Muscle layer of duodenum (tissue), 2 donors: ENCODE measurements at regions not wholly inside any gene's neighbourhood (a gene's known extent, or its start where the extent isn't known, plus 50 kb on each side); places are given as distances from the start of the nearest gene placed in this dataset.

Experiments used
- H3K27ac ChIP-seq: one replicate; pipeline ENCODE4 v1.7.0; 2013; ENCODE audit warnings: mild to moderate bottlenecking, low read length
- H3K27me3 ChIP-seq: one replicate; pipeline ENCODE4 v1.7.0; 2013; ENCODE audit warnings: low read depth, mild to moderate bottlenecking, control low read depth, low read length
- H3K36me3 ChIP-seq, 2 donors: one replicate each; pipeline ENCODE4 v1.7.0; 2013; ENCODE audit warnings: low read length in 2 of 2, control low read depth in 1 of 2, mild to moderate bottlenecking in 1 of 2; ENCODE audit not compliant: insufficient read depth in 2 of 2, control insufficient read depth in 1 of 2
- H3K4me1 ChIP-seq, 2 donors: one replicate each; pipeline ENCODE4 v1.7.0; 2013; ENCODE audit warnings: low read length in 2 of 2, mild to moderate bottlenecking in 2 of 2, control low read depth in 1 of 2, moderate library complexity in 1 of 2; ENCODE audit not compliant: insufficient read depth in 2 of 2, control insufficient read depth in 1 of 2
- H3K4me3 ChIP-seq, 2 donors: one replicate each; pipeline ENCODE4 v1.7.0; 2013; ENCODE audit warnings: low read length in 2 of 2, low read depth in 1 of 2, mild to moderate bottlenecking in 1 of 2
- H3K9me3 ChIP-seq, 2 donors: one replicate each; pipeline ENCODE4 v1.7.0; 2013; ENCODE audit warnings: low read length in 2 of 2, control low read depth in 1 of 2, mild to moderate bottlenecking in 1 of 2; ENCODE audit not compliant: control insufficient read depth in 1 of 2
- donor health status: healthy.

GRCh38 chr9:742104-742503 lies 99.4 kb upstream of the DMRT1 start:
- Histone ChIP-seq H3K27ac (no peak overlapping the region), H3K9me3 (no peaks in the 10 kb centered on the region), H3K4me3 (no peak overlapping the region), H3K36me3 (peaks cover 34 to 39% of the 10 kb centered on the region in 2 donors), H3K27me3 (no peaks in the 10 kb centered on the region), H3K4me1 (peaks cover 12 to 37% of the 10 kb centered on the region in 2 donors)

GRCh38 chr9:742914-743589 lies 98.4 kb upstream of the DMRT1 start:
- no peak overlapping the region for H3K4me3 ChIP-seq
- H3K27me3 ChIP-seq: no peaks in the 10 kb centered on the region
- peaks cover 32 to 39% of the 10 kb centered on the region in 2 donors for H3K36me3 ChIP-seq
- H3K27ac ChIP-seq: no peak overlapping the region
- no peaks in the 10 kb centered on the region for H3K9me3 ChIP-seq
- H3K4me1 ChIP-seq: peaks cover 12 to 28% of the 10 kb centered on the region in 2 donors

GRCh38 chr9:744046-744712 lies 97.3 kb upstream of the DMRT1 start:
- peaks cover 32 to 37% of the 10 kb centered on the region in 2 donors for H3K36me3 ChIP-seq
- H3K9me3 ChIP-seq: no peaks in the 10 kb centered on the region
- H3K4me1 ChIP-seq: peaks cover 5 to 20% of the 10 kb centered on the region in 2 donors
- no peaks in the 10 kb centered on the region for H3K27me3 ChIP-seq
- H3K27ac ChIP-seq: peak overlapping the region; percentile 50
- no peak overlapping the region for H3K4me3 ChIP-seq

GRCh38 chr9:744790-745484 lies 96.6 kb upstream of the DMRT1 start:
- H3K4me1 ChIP-seq: peaks cover 5 to 13% of the 10 kb centered on the region in 2 donors
- no peaks in the 10 kb centered on the region for H3K9me3 ChIP-seq
- H3K27me3 ChIP-seq: no peaks in the 10 kb centered on the region
- H3K27ac ChIP-seq: peak overlapping the region; percentile 50
- peaks cover 32 to 34% of the 10 kb centered on the region in 2 donors for H3K36me3 ChIP-seq
- no peak overlapping the region for H3K4me3 ChIP-seq

- H3K27me3 ChIP-seq: no peaks in the 10 kb centered on the region
- H3K27ac ChIP-seq: peak overlapping the region; percentile 50
- no peak overlapping the region for H3K4me3 ChIP-seq
- H3K4me1 ChIP-seq: peaks cover 5 to 13% of the 10 kb centered on the region in 2 donors
- H3K36me3 ChIP-seq: peaks cover 24 to 25% of the 10 kb centered on the region in 2 donors
- no peaks in the 10 kb centered on the region for H3K9me3 ChIP-seq
Observed at GRCh38 chr9:745761-746380, 95.6 kb upstream of the DMRT1 start.

- H3K9me3 ChIP-seq: no peaks in the 10 kb centered on the region
- H3K27ac ChIP-seq: no peak overlapping the region
- peaks cover 10 to 13% of the 10 kb centered on the region in 2 donors for H3K4me1 ChIP-seq
- no peaks in the 10 kb centered on the region for H3K27me3 ChIP-seq
- no peak overlapping the region for H3K4me3 ChIP-seq
- H3K36me3 ChIP-seq: peaks cover 16 to 21% of the 10 kb centered on the region in 2 donors
Observed at GRCh38 chr9:746661-747434, 94.6 kb upstream of the DMRT1 start.

- Histone ChIP-seq H3K4me1 (peaks cover 10 to 13% of the 10 kb centered on the region in 2 donors), H3K36me3 (peaks cover 8 to 14% of the 10 kb centered on the region in 2 donors), H3K27me3 (no peaks in the 10 kb centered on the region), H3K9me3 (no peaks in the 10 kb centered on the region), H3K27ac (no peak overlapping the region), H3K4me3 (no peak overlapping the region)
Observed at GRCh38 chr9:747567-747966, 93.9 kb upstream of the DMRT1 start.

- peaks cover 10 to 13% of the 10 kb centered on the region in 2 donors for H3K4me1 ChIP-seq
- H3K36me3 ChIP-seq: peaks cover 0 to 11% of the 10 kb centered on the region in 2 donors
- no peaks in the 10 kb centered on the region for H3K9me3 ChIP-seq
- no peak overlapping the region for H3K27ac ChIP-seq
- no peak overlapping the region for H3K4me3 ChIP-seq
- no peaks in the 10 kb centered on the region for H3K27me3 ChIP-seq
Observed at GRCh38 chr9:748861-749497, 92.5 kb upstream of the DMRT1 start.

- H3K9me3 ChIP-seq: no peaks in the 10 kb centered on the region
- peaks cover 6 to 7% of the 10 kb centered on the region in 2 donors for H3K4me1 ChIP-seq
- no peak overlapping the region for H3K4me3 ChIP-seq
- peaks cover 0 to 11% of the 10 kb centered on the region in 2 donors for H3K36me3 ChIP-seq
- no peak overlapping the region for H3K27ac ChIP-seq
- H3K27me3 ChIP-seq: no peaks in the 10 kb centered on the region
Observed at GRCh38 chr9:749716-750115, 91.8 kb upstream of the DMRT1 start.

- Histone ChIP-seq H3K4me1 (peaks cover under 1 to 5% of the 10 kb centered on the region in 2 donors), H3K36me3 (peaks cover 0 to 5% of the 10 kb centered on the region in 2 donors), H3K27me3 (no peaks in the 10 kb centered on the region), H3K27ac (no peak overlapping the region), H3K4me3 (no peak overlapping the region), H3K9me3 (no peaks in the 10 kb centered on the region)
Observed at GRCh38 chr9:750249-750967, 91.1 kb upstream of the DMRT1 start.
